HG02678 (cell line): ENCODE measurements at regions not wholly inside any gene's neighbourhood (a gene's known extent, or its start where the extent isn't known, plus 50 kb on each side); places are given as distances from the start of the nearest gene placed in this dataset.
"Not testable (repeated sequence)": the region's sequence is repeated elsewhere in the genome, so short reads cannot be mapped to it uniquely, and the experiment has no call there.

Experiments
- ATAC-seq: cut with Tn5 transposase; IDR thresholded peaks from one replicate; pipeline ENCODE4 v1.9.1; 2021; ENCODE audit warnings: mild to moderate bottlenecking, moderate library complexity; ENCODE audit not compliant: unreplicated experiment

DNA sequence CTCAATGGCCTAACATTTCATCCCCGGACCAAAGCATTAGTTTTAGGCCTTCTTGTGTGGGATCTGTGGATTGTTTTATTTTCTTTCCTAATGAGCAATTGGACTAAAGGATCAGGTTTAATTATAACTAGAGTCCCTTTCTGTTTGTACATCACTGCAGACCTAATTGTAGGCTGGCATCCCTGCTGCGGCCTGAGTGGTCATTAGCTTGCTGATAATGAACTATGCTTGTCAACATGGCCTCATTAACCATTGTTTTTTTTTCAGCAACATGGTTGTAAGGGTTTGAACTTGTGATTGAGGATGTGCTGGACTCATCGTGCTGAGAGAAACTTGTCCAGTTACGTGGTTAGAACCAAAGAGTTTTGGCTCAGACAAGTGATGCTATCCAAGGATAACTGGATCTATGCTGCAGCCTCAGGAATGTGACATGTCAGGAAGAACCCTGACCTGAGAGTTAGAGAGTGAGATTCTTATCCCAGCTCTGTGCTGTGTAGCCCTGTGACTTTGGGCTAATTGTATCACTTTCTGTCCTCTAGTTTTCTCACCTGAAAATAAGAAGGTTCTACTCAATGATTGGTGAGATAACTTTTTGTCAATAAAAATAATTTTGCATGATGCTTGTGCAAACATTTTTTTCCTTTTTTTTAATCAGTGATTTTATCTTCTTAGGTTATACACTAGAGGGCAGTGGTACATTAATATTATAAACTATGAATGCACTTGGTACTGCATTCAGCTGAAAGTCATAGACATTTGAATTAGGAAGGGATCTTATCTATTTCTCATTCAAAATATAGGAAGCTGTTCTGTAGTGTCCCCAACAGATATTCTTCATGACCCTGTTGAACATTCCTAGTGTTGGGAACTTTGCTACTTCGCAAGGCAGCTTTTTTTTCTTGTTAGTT lies 140.9 kb downstream of the RNF144B start:
- ATAC-seq = no peak

DNA sequence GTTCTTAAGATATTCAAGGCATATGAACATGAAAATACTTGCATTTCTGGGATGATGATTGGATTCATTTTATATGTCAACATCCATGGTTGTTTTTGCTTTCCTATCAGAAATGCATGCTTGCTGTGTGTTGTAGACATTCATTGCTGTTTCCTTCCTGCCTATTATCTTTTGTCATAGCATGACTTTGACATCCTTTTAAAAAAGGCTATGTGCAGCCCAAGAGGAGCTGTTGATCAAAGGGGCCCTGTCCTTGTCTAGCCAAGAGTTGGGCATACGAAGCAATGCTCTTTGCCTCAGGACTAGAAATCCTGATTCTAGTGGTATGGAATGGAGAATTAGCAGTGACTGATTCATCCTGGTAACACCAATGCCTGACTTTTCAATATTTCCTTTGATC lies 143.1 kb downstream of the RNF144B start:
- no peak for ATAC-seq

DNA sequence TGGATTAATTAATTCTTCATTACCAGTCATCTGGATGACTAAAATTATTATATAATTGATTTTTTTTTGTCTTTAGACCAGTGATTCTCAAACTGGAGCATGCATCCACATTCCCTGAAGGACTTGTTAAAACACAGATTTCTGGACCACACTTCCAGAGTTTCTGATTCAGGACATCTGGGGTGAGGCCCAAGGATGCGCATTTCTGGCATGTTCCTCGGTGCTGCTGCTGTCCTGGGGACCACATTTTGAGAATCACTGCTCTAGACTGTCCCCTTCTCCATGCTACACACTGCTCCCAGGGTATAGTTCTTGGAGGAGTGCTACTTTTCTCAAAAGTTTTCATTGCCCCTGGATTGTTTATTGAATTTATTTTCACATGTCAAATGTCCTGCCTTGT lies 145.0 kb downstream of the RNF144B start:
- no peak for ATAC-seq

DNA sequence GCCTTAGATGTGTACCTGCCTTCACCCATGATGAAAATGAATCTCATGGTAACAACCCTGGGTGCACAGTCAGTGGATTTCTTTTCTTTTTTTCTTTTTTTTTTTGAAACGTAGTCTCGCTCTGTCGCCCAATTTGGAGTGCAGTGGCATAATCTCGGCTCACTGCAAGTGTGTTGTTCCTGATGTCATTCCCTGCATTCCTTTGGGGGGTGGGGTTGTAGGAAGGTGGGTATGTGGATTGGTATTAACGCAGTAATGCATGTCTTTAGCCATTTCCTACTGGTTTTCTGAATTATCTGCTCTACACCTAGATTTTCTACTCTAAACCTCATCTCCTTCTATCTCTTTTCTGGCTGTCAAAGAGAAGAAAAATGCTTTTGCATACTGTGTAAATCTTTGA lies 146.6 kb downstream of the RNF144B start:
- no peak for ATAC-seq

DNA sequence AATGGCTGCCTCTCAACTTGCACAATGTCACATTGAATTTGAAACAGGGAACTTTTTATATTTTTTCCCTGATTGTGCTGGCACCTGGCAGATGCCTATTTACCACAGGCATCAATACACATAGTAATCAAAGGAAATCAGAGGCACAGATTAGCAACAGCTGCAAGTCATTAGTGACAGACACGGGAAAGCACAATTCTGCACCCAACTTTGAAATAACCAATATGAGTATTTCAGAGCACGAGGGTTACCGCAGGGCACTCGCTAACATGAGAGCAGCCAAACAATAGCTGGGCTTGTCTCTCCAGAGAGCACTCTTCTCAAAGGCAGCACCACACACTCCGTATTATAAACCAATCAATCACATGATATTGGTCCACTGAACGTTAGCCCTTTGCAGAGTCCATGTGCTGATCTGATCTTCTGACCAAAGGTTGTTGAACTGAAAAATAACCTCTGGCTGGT lies 149.5 kb downstream of the RNF144B start:
- no peak for ATAC-seq

DNA sequence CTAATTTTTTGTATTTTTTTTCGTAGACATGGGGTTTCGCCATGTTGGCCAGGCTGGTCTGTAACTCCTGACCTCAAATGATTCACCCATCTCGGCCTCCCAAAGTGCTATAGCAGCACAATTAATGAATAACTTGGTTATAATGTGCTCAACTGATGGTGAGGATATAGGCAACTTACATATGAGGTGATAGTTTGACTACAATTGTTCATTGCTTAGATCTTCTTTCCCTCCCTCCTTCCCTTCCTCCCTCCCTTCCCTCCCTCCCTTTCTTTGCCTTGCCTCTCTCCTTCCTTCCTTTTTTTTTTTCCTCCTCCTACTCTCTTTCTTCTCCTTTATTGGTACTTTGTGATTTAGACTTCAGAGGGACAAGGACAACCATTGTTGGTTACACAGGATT lies 151.2 kb downstream of the RNF144B start:
- ATAC-seq = no peak

DNA sequence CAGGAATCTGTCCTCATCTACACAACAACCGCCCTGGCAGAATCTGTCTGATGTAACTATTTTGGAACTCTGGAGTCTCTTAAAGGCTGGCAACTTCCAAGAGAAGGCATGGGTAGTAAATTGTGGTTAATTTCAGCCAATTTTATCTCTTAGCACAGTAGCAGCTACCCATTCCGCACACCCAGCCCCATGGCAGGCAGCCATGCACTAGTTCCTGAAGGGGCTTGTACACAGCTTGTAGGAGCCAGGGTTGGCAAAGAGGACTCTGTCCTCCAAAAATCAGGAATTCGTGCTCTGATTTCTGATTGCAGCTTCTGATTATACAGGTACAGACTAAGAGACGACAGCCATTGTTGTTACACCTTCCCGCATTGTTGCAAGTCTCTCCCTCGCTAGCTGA lies 155.9 kb downstream of the RNF144B start:
- ATAC-seq = no peak

DNA sequence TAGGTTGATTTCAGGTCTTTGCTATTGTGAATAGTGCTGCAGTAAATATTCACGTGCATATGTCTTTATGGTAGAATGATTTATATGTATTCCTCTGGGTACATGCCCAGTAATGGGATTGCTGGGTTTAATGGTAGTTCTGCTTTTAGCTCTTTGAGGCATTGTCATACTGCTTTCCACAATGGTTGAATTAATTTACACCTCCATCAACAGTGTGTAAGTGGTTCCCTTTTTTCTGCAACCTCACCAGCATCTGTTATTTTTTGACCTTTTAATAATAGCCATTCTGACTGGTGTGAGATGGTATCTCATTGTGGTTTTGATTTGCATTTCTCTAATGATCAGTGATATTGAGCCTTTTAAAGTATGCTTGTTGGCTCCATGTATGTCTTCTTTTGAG lies 158.0 kb downstream of the RNF144B start:
- not testable (repeated sequence) for ATAC-seq

DNA sequence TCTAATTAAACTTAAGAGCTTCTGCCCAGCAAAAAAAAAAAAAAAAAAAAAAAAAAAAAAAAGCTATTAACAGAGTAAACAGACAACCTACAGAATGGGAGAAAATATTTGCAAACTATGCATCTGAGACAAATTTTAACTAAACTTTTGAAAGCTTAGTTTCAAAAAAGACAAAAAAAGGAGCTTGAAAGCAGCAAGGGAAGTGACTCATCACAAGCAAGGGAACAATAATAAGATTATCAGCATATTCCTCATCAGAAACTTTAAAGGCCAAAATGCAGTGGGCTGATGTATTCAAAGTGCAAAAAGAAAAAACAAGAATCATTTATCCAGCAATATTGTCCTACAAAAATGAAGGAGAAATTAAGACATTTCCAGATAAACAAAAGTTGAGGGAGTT lies 158.6 kb downstream of the RNF144B start:
- ATAC-seq = no peak

DNA sequence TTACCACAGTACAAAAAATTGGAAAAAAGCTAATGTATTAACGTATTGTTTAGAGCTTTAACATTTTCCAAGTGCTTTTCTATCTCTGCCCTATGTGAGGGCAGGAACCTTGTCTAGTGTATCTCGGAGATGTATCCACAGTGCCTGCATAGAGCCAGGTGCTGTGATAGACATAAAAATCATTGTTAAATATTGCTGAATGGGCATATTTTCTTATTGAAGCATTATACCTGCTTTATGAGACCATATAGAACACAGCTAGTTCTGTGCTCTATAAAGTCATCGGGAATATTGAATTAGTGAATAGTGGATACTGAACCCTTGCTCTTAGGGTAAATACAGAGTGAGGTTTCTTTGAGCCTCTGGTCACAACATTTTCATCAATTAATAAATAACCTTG lies 163.0 kb downstream of the RNF144B start:
- ATAC-seq = no peak

DNA sequence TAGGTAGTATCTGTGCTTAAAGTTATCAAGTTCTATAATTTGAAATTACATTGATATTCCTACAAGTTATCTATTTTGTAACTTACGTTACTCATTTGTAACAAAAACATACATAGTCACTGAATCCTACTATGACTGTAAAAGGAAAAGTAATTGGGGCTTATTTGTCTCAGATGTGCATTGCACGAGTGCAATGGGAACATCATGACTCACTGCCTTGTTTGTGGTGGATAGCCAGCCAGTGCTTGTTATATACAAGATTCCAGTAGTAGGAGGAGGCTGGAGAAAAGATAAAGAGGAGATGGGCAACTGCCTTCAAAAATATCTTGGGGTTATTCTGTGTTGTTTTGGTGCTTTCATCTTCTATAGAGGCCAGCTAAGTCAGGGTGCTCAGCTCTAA lies 164.1 kb downstream of the RNF144B start:
- ATAC-seq = no peak

DNA sequence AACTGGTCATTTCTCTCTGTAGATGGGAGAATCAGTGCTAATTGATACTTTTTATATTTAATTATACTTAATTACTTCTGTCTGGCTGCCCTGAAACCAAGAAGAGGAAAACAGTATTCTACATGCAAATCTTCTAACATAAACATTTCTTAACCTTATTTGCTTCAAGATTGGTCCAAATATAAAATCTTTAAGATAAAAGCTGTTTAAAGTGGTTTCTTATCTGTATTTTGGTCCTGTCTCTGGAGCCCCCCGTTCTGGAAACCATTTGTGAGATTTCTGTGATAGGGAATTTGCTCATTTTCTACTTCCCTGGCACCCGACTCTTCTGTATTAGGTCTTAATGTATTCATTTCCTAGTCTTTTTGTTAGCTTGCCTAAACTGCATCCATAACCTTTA lies 168.6 kb downstream of the RNF144B start:
- ATAC-seq = no peak

DNA sequence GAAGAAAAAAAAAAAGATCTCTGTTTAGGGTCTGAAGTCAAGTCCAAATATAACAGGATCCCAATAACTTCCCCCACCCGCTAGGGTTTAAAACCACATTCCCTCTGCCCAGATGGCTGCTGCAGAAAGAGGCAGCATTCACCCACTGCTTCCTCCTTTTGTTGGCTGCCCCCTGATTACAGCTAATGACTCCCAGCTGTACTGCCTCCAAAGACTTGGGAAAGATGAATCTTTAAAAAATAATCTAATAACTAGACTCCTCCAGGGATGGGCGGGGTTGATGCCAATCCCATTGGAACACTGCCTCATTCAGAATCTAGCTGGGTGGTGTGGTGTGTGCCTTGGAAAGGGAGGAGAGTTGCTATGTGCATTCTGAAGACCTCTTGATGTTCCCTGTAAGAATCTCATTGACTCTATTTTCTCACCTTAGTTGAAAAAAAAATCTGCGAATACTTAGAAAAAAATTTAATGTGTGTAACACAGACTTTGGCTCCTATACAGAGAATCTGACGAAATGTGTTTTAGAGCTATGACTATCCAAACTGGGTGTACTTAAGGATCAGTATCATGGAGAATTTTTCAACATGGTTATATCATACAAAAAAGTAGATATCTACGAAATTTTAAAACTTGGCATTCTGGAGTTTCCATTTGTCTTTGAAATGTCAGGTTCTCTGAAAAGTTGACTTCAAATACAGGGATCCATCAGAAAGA lies 174.0 kb downstream of the RNF144B start:
- ATAC-seq = no peak

DNA sequence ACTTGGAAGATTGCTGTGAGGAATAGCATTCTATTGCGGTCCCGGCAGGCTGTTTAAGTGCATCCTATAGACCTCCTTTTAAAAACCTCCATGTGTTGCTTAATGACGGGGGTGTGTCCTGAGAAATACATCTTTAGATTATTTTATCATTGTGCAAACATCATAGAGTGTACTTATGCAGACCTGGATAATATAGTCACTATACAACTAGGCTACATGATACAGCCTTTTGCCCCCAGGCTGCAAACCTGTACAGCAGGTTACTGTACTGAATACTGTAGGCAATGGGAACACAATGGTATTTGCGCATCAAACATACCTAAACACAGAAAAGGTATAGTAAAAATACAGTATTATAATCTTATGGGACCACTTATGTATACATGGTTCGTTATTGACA lies 175.6 kb downstream of the RNF144B start:
- no peak for ATAC-seq

DNA sequence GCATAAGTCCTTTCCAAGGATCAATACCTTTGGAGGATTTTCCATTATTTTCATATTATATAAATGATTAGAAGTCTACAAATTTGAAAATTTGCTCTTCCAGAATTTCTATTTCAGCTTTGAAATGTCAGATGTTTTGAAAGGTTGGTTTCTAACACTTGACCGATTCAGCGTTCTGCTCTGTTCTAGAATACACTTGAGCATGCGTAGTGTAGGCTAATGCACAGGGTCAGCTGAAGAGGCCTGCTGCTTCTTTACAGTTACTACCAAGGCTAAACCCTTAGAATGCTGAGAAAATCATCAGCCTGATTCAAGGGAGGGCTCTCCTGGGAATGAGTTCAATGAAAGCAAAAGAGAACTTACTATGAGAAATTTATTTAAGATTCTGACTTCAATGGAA lies 177.6 kb downstream of the RNF144B start:
- ATAC-seq = no peak

DNA sequence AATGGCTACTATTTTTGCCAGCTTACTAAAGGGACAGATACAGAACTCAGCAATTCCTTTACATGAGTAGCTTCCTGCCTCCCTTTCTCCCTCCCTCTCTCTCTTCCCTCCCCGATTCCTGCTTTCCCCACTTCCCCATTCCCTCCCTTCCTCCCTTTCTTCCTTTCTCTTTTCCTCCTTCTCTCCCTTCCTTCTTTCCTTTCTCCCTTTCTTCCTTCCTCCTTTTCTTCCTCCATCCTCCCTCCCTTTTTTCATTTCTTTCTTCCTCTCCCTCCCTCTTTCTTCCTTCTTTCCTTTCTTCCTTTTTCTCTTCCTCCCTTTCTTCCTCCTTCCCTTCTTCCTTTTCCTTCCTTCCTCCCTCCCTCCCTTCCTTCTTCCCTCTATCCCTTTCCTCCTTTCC lies 178.1 kb downstream of the RNF144B start:
- no peak for ATAC-seq

DNA sequence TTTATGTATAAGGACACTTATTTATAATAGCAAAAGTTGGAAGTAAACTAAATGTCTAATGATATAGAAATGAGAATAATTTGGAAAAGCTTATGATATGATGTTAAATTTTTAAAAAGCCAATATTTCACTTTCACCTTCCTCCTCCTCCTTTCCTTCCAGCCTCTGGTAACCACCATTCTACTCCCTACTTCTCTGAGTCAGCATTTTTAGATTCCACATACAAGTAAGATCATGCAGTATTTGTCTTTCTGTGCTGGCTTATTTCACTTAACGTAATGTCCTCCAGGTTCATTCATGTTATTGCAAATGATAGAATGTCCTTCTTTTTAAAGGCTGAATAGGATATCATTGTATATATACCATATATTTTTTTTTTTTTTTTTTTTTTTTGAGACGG lies 180.2 kb downstream of the RNF144B start:
- no peak for ATAC-seq

DNA sequence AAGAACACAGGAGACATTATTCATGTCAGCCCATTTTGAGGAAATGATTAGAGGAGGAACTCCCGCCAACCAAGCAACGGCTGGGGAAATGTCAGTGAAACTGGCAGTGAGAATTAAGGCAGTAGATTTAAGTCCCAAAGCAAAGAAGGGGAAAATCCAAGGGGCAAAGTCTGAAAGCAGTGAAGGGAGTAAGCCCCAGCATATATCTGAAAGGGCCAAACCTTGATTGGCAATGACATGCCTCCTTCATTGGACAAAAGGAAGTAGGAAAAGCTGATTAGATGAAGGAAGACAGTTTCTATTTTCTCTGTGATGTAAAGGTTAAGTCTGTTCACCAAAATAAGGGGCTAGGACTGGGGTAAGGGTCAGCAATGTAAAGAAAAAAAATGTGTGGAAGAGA lies 190.3 kb downstream of the RNF144B start:
- ATAC-seq = no peak

DNA sequence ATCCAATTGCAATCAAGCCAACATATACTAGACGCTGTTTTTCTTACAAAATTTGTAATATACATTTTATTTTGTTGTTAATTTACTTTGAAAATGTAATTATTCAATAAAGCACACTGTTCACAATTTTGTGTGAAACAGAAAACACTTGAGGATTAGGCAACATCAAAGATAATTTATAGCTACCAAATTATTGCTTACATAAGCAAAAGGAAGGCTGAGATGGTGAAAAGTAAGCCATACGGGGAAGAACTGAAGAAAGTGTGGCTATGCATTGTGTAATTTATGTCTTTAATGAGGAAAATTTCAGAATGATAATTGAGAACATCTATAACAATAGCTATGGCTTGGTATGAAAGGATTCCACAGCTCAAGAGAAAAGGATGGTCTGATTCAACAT lies 192.0 kb downstream of the RNF144B start:
- ATAC-seq = no peak

DNA sequence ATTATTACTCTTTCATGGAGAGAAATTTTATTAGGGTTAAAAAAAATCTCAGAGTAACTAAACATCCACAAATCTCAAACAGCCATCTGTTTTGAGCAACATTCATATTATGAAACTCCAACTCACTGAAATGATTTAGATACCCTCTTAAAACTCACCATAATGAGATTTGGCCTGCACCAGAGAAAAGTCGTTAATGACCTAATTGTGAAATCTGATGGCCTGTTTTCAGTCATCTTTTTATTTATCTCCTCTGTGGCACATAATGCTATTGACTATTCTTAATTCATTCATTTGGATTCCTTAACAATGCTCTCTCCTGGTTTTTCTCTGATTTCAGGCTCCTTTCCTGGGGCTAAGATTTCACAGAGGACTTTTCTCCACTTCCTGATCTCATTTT lies 192.7 kb downstream of the RNF144B start:
- no peak for ATAC-seq

DNA sequence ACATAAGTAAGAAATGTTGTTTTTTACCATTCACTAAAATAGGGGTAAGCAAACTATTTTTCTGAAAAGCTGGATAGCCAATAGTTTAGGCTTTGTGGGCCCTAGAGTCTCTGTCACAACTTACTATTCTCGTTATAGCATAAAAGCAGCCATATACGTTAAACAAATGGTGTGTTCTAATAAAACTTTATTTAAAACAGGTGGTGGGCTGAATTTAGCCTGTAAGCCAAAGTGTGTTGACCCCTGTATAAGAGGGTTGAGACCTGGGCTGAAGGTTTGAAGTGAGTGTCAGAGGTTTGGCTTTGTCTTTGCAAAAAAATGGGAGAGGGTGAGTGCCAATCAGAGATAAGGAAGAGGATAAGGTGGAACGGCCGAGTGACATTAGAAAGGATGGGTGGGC lies 197.2 kb downstream of the RNF144B start:
- no peak for ATAC-seq

DNA sequence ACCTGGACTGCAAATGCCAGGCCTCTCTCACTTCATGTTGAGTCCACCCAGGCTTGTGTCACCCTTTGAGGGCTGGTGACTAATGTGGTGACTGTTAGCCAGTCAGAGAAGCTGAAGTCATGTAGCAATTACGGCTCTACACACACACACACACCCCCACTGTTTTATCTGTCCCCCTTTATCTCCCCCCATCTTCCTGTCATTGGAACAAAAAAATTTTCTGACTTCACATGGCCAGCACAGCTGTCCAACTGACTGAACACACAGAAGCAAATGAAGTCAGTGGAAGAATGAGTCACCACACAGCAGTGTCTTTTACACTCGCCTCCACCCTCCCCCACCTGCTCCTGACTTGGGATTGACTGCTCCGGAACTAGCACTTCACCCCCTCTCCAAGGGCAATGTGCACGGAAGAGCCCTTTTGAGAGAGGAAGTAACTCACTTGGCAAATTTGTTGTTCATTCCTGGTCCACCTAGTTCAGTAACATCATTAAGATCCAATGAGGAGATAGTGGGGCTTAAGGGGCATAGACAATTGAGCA lies 198.0 kb downstream of the RNF144B start:
- ATAC-seq = no peak
